GM20000 (cell line): ENCODE measurements at regions not wholly inside any gene's neighbourhood (a gene's known extent, or its start where the extent isn't known, plus 50 kb on each side); places are given as distances from the start of the nearest gene placed in this dataset.

Source experiments
- DNase-seq: peaks from one replicate; pipeline ENCODE4 v3.0.0; 2012; ENCODE audit warnings: low spot score
- CTCF ChIP-seq: IDR thresholded peaks from 2 replicates; pipeline ENCODE4 v1.5.1; 2012; ENCODE audit warnings: mild to moderate bottlenecking, control low read depth; ENCODE audit errors: extremely low read depth, missing control alignments

GRCh38 chr2:11031876-11032275, 120.1 kb downstream of the KCNF1 start:
- no peak for TF ChIP-seq CTCF
- no peak for DNase-seq

GRCh38 chr2:11032396-11032795, 120.7 kb downstream of the KCNF1 start:
- DNase-seq, result no peak
- no peak for TF ChIP-seq CTCF

- TF ChIP-seq CTCF, result no peak
- no peak for DNase-seq
Observed at GRCh38 chr2:11033114-11033513, 121.4 kb downstream of the KCNF1 start.

GRCh38 chr2:11038641-11039040, 116.6 kb upstream of the SLC66A3 start:
- no peak for TF ChIP-seq CTCF
- DNase-seq, result no peak

- DNase-seq, result no peak
- no peak for TF ChIP-seq CTCF
Observed at GRCh38 chr2:11040992-11041391, 114.3 kb upstream of the SLC66A3 start.

GRCh38 chr2:11042841-11043240, 112.4 kb upstream of the SLC66A3 start:
- DNase-seq, result no peak
- no peak for TF ChIP-seq CTCF

- no peak for TF ChIP-seq CTCF
- DNase-seq, result no peak
Observed at GRCh38 chr2:11043245-11043644, 112.0 kb upstream of the SLC66A3 start.
